GM12891 (cell line): ENCODE measurements at regions not wholly inside any gene's neighbourhood (a gene's known extent, or its start where the extent isn't known, plus 50 kb on each side); places are given as distances from the start of the nearest gene placed in this dataset.

Source experiments
- DNase-seq: peaks from one replicate; pipeline ENCODE4 v3.0.0; 2011; ENCODE audit warnings: low spot score; ENCODE audit not compliant: insufficient read length
- FAIRE-seq: peaks from 2 replicates; lab custom pipeline; 2011; peaks lifted over from hg19 to GRCh38; lab: Jason Lieb, UNC
- PAX5 ChIP-seq: IDR thresholded peaks from 2 replicates; pipeline ENCODE4 v1.6.1; 2011; ENCODE audit warnings: low read length, moderate library complexity, mild to moderate bottlenecking; ENCODE audit not compliant: insufficient read depth, severe bottlenecking
- POLR2A ChIP-seq: IDR thresholded peaks from 2 replicates; pipeline ENCODE4 v1.6.1; 2011; ENCODE audit warnings: low read depth, low read length, control low read depth
- POLR2AphosphoS5 ChIP-seq: IDR thresholded peaks from 2 replicates; pipeline ENCODE4 v1.6.1; 2011; ENCODE audit warnings: low read depth, low read length, control low read depth
- POU2F2 ChIP-seq: IDR thresholded peaks from 2 replicates; pipeline ENCODE4 v1.6.1; 2011; ENCODE audit warnings: low read depth, mild to moderate bottlenecking, control low read depth, low read length, moderate library complexity
- SPI1 ChIP-seq: IDR thresholded peaks from 2 replicates; pipeline ENCODE4 v1.6.1; 2011; ENCODE audit warnings: low read depth, low read length, control low read depth
- TAF1 ChIP-seq: IDR thresholded peaks from 2 replicates; pipeline ENCODE4 v1.6.1; 2011; ENCODE audit warnings: low read depth, low read length, control low read depth

DNA sequence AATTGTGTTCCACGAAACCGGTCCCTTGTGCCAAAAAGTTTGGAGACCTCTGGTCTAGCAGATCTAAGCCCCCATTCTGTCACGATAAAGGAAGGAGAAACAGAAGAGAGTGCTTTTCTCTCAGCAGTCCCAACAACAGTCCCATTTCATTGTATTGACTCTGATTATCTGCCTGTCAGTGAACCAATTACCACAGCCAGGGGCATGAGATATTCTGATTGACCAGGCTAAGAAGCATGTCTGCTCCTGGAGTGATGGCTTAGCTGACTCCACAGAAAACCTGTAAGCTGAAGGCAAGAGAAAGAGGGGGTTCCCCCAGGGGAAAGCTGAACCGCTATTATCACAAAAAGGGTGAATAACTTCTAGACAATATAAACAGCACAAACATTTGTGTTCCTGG lies 765.4 kb downstream of the SORCS1 start:
- TF ChIP-seq POU2F2: no peak
- TF ChIP-seq POLR2A: no peak
- TF ChIP-seq TAF1: no peak
- TF ChIP-seq SPI1: no peak
- no peak for FAIRE-seq
- DNase-seq: no peak

DNA sequence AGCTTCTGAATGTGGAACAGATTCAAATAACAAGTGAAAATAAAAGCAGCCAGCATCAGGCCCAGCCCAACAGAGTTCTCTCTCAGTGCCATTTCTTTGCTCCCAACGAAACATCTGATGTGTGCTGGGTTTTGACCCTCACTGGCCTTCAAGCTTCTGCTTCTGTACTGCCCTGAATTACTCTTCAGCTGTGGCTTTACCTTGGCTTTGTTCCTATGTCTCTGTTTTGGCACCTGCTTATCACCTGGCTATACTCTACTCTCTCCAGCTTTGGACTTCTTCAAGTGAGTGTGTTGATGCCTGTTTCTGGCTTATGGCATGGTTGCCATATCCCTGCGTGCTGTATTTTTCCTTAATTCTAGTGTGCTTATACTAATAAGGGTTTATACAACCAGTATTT lies 768.3 kb downstream of the SORCS1 start:
- TF ChIP-seq TAF1 (no peak), POU2F2 (no peak), SPI1 (no peak), POLR2A (no peak), PAX5 (no peak), POLR2AphosphoS5 (no peak)
- DNase-seq (no peak), FAIRE-seq (no peak)

DNA sequence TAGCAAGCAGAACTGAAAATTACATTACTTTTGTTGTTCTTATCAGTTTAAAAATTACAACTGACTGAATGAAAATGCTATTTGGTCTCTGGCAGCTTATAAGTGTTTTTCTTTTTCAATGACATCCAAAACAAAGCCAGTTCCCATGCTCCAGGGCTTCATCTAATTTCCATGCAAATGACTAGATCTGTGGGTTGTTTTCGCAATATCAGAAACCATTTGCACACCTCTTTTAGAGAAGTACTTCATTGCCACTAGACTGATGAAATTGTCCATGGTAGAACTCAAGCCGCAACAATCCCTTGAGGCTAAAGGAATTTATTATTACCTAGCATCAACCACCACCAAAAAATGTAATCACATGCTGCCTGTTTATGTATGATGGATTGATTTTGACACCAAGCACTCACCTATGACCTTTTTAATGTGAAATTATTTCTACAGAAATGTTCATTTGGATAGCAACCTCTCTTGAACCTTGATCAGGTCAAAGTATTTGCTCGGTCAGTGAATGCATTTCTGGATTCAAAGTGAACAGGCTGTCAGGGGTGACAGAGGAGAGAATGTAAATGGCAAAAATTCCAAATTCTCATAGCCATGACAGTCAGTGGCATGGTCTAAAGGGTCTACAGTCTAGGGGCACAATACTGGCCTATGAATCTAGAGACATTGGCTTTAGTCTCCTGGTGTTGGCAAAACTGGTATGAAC lies 769.3 kb downstream of the SORCS1 start:
- TF ChIP-seq POLR2AphosphoS5 (no peak), POU2F2 (no peak)
- DNase-seq: no peak
- no peak for FAIRE-seq

DNA sequence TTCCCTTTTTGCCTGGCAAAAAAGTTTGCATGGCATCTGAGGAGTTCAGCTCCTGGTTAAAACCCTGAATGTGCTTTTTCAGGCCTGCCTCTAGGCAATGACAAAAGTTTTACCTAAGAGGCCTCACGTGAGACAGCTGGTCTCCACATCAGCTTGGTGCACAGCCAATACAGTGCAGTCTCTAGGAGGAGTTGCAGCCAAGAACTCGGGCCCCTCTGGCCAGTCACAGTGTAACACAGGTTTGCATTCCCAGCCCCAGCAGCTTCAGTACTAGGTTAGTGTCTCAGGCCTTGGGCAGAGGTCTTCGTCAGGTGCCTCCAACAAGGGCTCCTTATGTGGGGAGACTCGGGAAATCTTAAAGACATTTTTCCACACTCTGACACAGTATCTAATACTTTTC lies 771.7 kb downstream of the SORCS1 start:
- FAIRE-seq: no peak
- TF ChIP-seq TAF1: no peak
- TF ChIP-seq SPI1: no peak
- TF ChIP-seq POLR2A: no peak
- TF ChIP-seq POLR2AphosphoS5: no peak
- no peak for TF ChIP-seq PAX5
- TF ChIP-seq POU2F2: no peak
- no peak for DNase-seq

DNA sequence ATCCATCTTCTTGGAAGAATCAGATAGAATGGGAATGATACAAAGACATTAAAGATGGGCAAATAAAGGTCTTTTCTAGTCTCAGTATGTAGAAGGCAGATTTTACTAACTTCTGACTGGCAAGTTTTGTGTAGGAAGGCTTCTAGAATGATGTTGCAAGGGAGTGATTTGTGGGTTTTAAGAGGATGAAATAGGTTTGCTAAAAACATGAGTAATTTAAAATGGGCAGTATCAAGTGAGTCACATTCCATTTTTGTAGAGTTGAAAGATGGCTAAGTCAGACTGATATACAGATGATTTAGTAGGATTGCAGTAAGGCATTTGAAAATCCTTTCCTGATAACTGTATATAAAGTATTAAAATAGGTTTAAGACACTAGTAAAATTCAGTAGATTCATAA lies 777.4 kb downstream of the SORCS1 start:
- no peak for FAIRE-seq
- no peak for TF ChIP-seq SPI1
- TF ChIP-seq POLR2A: no peak
- no peak for TF ChIP-seq POU2F2
- no peak for TF ChIP-seq PAX5
- no peak for TF ChIP-seq TAF1
- TF ChIP-seq POLR2AphosphoS5: no peak
- no peak for DNase-seq

DNA sequence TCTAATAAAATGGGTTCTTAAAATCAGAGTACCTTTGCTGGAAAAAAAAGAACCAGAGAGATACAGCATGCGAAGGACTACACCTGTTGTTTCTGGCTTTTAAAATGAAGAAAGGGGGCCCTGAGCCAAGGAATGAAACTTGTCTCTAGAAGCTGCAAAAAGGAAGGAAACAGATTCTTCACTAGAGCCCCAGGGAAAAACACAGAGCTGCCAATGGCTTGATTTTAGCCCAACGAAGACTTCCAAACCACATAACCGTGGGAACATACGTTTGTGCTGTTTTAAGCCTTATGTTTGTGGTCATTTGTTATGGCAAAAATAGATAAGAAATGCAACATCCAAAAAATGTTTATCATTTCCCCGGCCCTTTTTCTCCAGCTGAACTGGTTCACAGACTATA lies 780.0 kb downstream of the SORCS1 start:
- FAIRE-seq: no peak
- no peak for TF ChIP-seq POU2F2
- TF ChIP-seq POLR2A: no peak
- TF ChIP-seq POLR2AphosphoS5: no peak
- TF ChIP-seq TAF1: no peak
- TF ChIP-seq SPI1: no peak
- no peak for TF ChIP-seq PAX5

DNA sequence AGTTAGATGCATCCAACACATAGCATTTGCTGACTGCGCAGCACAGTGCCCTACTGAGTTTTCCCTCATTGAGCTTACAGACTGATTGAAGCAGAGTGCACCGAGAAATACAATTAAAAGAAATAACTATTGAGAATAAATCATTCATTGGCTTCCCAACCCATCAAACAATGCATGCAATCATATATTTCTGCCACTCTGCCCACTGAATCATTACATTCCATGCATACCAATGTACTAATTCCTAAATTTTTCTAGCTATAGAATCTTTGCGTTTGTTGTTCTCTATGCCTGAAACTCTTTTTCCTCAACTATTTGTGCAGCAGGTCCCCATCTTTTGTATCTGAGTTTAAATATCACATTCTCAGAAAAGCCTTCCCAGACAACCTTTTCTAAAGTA lies 783.8 kb downstream of the SORCS1 start:
- no peak for DNase-seq
- TF ChIP-seq POLR2AphosphoS5: no peak
- no peak for FAIRE-seq

More for the DNA sequence above, 780.0 kb downstream of the SORCS1 start:
- no peak for DNase-seq

DNA sequence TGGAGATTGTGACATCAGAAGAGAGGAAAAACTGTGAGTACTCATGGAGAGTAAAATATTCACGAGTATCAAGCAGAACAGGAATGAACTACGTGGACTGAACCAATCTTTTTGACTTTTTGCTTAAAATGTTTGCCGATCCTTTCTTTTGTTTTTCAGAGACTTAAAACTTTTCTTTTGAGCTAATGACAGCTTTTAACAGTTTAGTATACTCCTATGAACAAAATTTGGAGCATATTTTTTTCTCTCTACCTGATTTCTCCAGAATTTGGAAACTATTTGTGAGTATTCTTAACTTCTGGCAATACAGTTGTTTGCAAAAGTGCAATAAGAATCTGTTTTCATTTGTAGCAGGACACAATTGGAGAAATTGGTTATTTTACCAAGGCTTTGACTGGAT lies 786.3 kb downstream of the SORCS1 start:
- TF ChIP-seq TAF1 (no peak), POU2F2 (no peak), POLR2AphosphoS5 (no peak), PAX5 (no peak), POLR2A (no peak)
- FAIRE-seq (no peak), DNase-seq (no peak)

DNA sequence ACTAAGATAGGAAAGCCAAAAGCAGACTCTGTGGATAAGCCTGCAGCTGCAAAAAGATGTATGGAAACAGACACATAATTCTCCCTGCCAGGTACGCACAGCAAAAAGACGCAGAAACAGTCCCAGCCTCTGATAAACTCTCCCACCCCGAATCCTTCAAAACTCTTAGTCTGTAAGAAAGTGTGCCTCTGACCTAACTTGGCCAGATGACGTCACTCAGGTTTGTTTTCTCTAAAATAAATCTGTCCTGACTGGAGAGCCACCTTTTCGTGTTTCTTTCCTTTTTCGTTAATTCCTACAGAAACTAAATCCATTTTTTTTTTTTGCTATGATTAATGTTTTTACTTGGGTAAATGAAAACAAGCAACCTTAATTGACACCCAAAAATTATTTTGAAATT lies 793.8 kb downstream of the SORCS1 start:
- no peak for TF ChIP-seq POLR2A
- no peak for TF ChIP-seq PAX5
- no peak for TF ChIP-seq TAF1
- FAIRE-seq: no peak
- no peak for DNase-seq

DNA sequence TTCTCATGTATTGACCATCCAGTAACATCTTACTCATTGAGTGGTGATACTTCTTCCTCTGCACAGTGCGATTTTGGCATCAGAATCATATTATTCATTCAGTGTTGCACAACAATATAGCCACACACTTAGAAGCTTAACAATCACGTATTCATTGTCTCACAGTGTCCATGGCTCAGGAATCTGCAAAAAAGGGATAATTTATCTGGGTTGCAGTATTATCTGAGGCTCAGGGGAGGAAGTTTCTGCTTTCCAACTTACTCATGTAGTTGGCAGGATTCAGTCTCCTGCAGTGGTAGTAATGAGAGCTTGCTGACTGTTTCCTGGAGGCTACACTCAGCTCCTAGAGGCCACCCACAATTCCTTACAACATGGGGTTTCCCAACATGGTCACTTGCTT lies 803.6 kb downstream of the SORCS1 start:
- no peak for TF ChIP-seq POLR2A
- no peak for TF ChIP-seq POLR2AphosphoS5
- TF ChIP-seq TAF1: no peak
- TF ChIP-seq PAX5: no peak
- TF ChIP-seq SPI1: no peak
- TF ChIP-seq POU2F2: no peak
- no peak for FAIRE-seq
- no peak for DNase-seq

DNA sequence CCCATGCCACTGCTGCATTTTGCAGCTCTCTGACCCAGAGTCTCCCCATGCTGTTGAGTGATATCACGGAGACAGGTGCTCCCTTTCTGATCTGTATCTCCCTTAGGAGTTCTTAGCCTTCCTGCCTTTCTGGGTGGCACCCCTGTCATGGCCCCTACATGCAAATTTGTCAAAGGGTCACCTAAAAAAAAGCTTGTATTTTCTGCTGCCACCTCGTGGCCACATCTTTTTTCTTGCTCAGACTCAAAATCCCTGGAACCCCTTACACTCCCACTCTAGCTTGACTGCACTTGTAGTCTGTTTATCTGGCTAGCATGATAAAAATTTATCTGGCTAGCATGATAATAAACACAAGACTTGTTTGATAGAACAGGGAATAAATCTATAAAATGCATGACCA lies 809.1 kb downstream of the SORCS1 start:
- no peak for TF ChIP-seq POLR2AphosphoS5
- no peak for TF ChIP-seq TAF1
- no peak for TF ChIP-seq SPI1
- TF ChIP-seq POU2F2: no peak
- no peak for TF ChIP-seq PAX5
- no peak for TF ChIP-seq POLR2A
- FAIRE-seq (no peak), DNase-seq (no peak)
